ENCODE measurements at regions not wholly inside any gene's neighbourhood (a gene's known extent, or its start where the extent isn't known, plus 50 kb on each side); places are given as distances from the start of the nearest gene placed in this dataset.

DNA sequence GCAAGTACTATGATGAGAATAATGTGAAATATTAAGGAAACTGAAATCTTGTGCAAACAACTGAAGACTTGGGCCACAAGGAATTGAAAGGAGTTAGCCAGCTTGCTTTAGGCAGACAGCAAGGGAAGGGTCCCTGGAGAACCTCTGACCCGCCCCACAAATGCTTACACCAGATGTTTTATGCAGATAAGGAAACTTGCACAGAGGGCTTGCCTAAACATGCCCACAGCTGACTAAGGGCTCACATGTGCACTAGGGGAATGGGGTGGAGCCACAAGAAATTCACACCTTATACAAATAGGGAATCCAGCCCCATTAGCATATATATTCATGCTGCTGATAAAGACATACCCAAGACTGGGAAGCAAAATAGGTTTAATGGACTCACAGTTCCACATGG is 86.1 kb upstream of the CYYR1 start:
- TF ChIP-seq POLR2AphosphoS5 (IDR thresholded peaks at IDR 0.05) (no peak), POLR2A (IDR thresholded peaks at IDR 0.05; ENCODE audit: low read depth) (no peak)
- TF ChIP-seq, protein P1, sequence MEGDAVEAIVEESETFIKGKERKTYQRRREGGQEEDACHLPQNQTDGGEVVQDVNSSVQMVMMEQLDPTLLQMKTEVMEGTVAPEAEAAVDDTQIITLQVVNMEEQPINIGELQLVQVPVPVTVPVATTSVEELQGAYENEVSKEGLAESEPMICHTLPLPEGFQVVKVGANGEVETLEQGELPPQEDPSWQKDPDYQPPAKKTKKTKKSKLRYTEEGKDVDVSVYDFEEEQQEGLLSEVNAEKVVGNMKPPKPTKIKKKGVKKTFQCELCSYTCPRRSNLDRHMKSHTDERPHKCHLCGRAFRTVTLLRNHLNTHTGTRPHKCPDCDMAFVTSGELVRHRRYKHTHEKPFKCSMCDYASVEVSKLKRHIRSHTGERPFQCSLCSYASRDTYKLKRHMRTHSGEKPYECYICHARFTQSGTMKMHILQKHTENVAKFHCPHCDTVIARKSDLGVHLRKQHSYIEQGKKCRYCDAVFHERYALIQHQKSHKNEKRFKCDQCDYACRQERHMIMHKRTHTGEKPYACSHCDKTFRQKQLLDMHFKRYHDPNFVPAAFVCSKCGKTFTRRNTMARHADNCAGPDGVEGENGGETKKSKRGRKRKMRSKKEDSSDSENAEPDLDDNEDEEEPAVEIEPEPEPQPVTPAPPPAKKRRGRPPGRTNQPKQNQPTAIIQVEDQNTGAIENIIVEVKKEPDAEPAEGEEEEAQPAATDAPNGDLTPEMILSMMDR (IDR thresholded peaks at IDR 0.05): no peak
